MCF 10A (cell line): ENCODE measurements at regions not wholly inside any gene's neighbourhood (a gene's known extent, or its start where the extent isn't known, plus 50 kb on each side); places are given as distances from the start of the nearest gene placed in this dataset.

Experiments
- BruUV-seq: library from RNA; stranded (reverse); fragments of 400-500 nt; replicated peaks from 2 replicates; lab custom pipeline; 2021; lab: Mats Ljungman, UMichigan
- CTCF ChIA-PET: fragments of 300-600 bp; sonication (Branson Sonifier 250); formaldehyde crosslinking; extraction: SDS; loops from one replicate; lab custom pipeline; 2021; ENCODE audit warnings: antibody characterized with exemption, inconsistent platforms; lab: Yijun Ruan, JAX
- POLR2A ChIA-PET: fragments of 300-600, 350-650 bp; sonication (Branson Sonifier 250); formaldehyde crosslinking; extraction: SDS; loops from one replicate; lab custom pipeline; 2020; ENCODE audit warnings: antibody characterized with exemption, inconsistent platforms; lab: Yijun Ruan, JAX
- DNase-seq: peaks from one replicate; pipeline ENCODE4 v3.0.0-alpha.2; 2018; ENCODE audit not compliant: unreplicated experiment
- H3K27ac Mint-ChIP-seq: one replicate; pipeline ENCODE4 v1.8.0; 2022; ENCODE audit warnings: mild to moderate bottlenecking, low read depth, mixed read lengths; ENCODE audit not compliant: unreplicated experiment
- H3K27me3 Mint-ChIP-seq: one replicate; pipeline ENCODE4 v1.8.0; 2022; ENCODE audit warnings: mixed read lengths; ENCODE audit not compliant: insufficient read depth, unreplicated experiment
- H3K36me3 Mint-ChIP-seq: one replicate; pipeline ENCODE4 v1.8.0; 2022; ENCODE audit warnings: mild to moderate bottlenecking, moderate library complexity, mixed read lengths; ENCODE audit not compliant: insufficient read depth, unreplicated experiment
- H3K4me1 Mint-ChIP-seq: one replicate; pipeline ENCODE4 v1.8.0; 2022; ENCODE audit warnings: mixed read lengths; ENCODE audit not compliant: insufficient read depth, unreplicated experiment
- H3K4me3 Mint-ChIP-seq: one replicate; pipeline ENCODE4 v1.8.0; 2022; ENCODE audit warnings: mild to moderate bottlenecking, moderate library complexity, mixed read lengths; ENCODE audit not compliant: unreplicated experiment
- H3K9me3 Mint-ChIP-seq: one replicate; pipeline ENCODE4 v1.8.0; 2022; ENCODE audit warnings: mixed read lengths; ENCODE audit not compliant: unreplicated experiment
- CTCF ChIP-seq: fragments of 200-600 bp; IDR thresholded peaks from one replicate; pipeline ENCODE4 v1.8.0; 2022; ENCODE audit warnings: antibody characterized with exemption, mild to moderate bottlenecking; ENCODE audit not compliant: unreplicated experiment
- intact Hi-C: fragments of 100-400 bp; cut with micrococcal nuclease; formaldehyde crosslinking; loops from 2 replicates; pipeline ENCODE4 v1.14.1; 2022

DNA sequence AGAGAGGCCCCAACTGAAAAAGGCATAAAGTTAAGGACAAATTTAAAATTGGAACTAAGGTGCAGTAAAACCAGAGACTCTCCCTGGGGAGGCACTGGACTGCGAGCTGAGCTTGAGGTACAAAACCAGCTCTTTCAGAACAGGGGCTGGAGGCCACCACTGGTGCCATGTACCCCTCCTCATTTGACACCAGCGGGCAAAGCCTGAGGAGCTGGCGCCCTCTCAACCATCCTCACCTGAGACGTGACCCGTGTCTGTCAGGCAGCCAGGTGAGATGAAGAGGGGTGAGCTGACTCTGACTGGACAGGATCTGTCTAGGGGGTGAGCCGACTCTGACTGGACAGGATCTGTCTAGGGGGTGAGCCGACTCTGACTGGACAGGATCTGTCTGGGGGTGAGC, 68.5 kb downstream of the TMEM18 start:
- POLR2A ChIA-PET: no interaction called here
- DNase-seq: no peak
- Mint-ChIP-seq H3K9me3 (no peaks in the 10 kb centered on the region), H3K27ac (no peak overlapping the region), H3K4me3 (no peak overlapping the region), H3K4me1 (no peaks in the 10 kb centered on the region), H3K36me3 (no peaks in the 10 kb centered on the region), H3K27me3 (no peaks in the 10 kb centered on the region)
- no TSS peak for BruUV-seq
- TF ChIP-seq CTCF: no peak
- intact Hi-C loops: no loop called here
- CTCF ChIA-PET: no interaction called here

DNA sequence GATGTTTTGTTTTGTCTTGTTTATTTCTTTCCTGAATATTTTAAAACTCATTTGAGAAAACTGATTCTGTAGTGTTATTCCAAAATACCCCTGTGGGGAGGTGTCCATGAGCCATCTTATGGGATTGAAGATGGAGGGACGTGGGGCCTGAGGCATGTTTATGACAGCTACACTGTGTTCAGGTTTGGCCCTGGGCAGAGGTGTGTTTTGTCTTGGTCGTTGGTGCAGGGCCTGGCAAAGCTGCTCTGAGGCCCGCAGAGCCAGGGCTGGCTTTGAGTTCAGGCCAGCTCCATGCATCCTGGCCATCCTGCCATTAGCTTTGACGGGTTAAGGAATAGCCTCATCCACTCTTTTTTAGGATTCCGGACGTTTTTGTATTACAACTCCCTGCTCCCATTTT, 68.9 kb downstream of the TMEM18 start:
- no peak for TF ChIP-seq CTCF
- CTCF ChIA-PET: no interaction called here
- no peak overlapping the region for H3K27ac Mint-ChIP-seq
- H3K36me3 Mint-ChIP-seq: no peaks in the 10 kb centered on the region
- DNase-seq: no peak
- no peaks in the 10 kb centered on the region for H3K27me3 Mint-ChIP-seq
- BruUV-seq: no TSS peak
- intact Hi-C loops: no loop called here
- H3K4me3 Mint-ChIP-seq: no peak overlapping the region
- peaks cover 3% of the 10 kb centered on the region for H3K4me1 Mint-ChIP-seq
- POLR2A ChIA-PET: no interaction called here
- H3K9me3 Mint-ChIP-seq: no peaks in the 10 kb centered on the region

DNA sequence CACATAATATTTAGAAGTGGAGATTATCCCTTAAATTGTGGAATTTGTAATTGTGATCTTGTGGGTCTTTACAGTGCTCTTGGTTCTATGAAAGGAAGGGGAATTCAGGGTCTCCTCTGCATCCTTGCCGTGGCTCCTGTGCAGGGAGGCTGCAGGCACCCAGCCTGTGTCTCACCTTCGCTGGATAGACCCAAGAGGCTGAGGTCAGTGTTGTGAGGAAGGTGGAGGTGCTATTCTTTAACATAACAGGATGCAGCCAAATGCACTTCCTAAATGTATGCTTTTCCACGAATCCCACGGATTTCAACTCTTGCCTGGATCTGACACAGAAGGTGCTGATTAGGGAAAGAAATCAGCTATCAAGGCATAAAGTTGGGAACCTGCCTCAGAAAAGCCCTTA, 69.5 kb downstream of the TMEM18 start:
- no TSS peak for BruUV-seq
- no peak for TF ChIP-seq CTCF
- POLR2A ChIA-PET: no interaction called here
- Mint-ChIP-seq H3K4me1 (peaks cover 6% of the 10 kb centered on the region), H3K36me3 (no peaks in the 10 kb centered on the region), H3K27ac (no peak overlapping the region), H3K4me3 (no peak overlapping the region), H3K27me3 (no peaks in the 10 kb centered on the region), H3K9me3 (no peaks in the 10 kb centered on the region)
- intact Hi-C loops: no loop called here
- no peak for DNase-seq
- CTCF ChIA-PET: interaction anchor here (1.1 kb wide), 1 partner anchor 938 kb away, joined by 4 read pairs; no protein-coding TSS in a partner anchor

- no peak for TF ChIP-seq CTCF
- no TSS peak for BruUV-seq
- peaks cover 6% of the 10 kb centered on the region for H3K4me1 Mint-ChIP-seq
- intact Hi-C loops: no loop called here
- CTCF ChIA-PET: interaction anchor here (1.1 kb wide), 1 partner anchor 939 kb away, joined by 4 read pairs; no protein-coding TSS in a partner anchor
- POLR2A ChIA-PET: no interaction called here
- no peaks in the 10 kb centered on the region for H3K9me3 Mint-ChIP-seq
- no peak overlapping the region for H3K27ac Mint-ChIP-seq
- H3K4me3 Mint-ChIP-seq: no peak overlapping the region
- H3K36me3 Mint-ChIP-seq: no peaks in the 10 kb centered on the region
- DNase-seq: no peak
- no peaks in the 10 kb centered on the region for H3K27me3 Mint-ChIP-seq
These were observed 70.0 kb downstream of the TMEM18 start for GRCh38 chr2:607172-607571.
